ENCODE measurements at regions not wholly inside any gene's neighbourhood (a gene's known extent, or its start where the extent isn't known, plus 50 kb on each side); places are given as distances from the start of the nearest gene placed in this dataset.

GRCh38 chr9:557601-558201 lies 283.8 kb upstream of the DMRT1 start:
- Histone ChIP-seq H3K4me3 (no peak overlapping the region), H3K27ac (no peak overlapping the region)
- DNase-seq (ENCODE audit: low spot score): no peak
- TF ChIP-seq, protein P1, sequence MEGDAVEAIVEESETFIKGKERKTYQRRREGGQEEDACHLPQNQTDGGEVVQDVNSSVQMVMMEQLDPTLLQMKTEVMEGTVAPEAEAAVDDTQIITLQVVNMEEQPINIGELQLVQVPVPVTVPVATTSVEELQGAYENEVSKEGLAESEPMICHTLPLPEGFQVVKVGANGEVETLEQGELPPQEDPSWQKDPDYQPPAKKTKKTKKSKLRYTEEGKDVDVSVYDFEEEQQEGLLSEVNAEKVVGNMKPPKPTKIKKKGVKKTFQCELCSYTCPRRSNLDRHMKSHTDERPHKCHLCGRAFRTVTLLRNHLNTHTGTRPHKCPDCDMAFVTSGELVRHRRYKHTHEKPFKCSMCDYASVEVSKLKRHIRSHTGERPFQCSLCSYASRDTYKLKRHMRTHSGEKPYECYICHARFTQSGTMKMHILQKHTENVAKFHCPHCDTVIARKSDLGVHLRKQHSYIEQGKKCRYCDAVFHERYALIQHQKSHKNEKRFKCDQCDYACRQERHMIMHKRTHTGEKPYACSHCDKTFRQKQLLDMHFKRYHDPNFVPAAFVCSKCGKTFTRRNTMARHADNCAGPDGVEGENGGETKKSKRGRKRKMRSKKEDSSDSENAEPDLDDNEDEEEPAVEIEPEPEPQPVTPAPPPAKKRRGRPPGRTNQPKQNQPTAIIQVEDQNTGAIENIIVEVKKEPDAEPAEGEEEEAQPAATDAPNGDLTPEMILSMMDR (IDR thresholded peaks at IDR 0.05): no peak

GRCh38 chr9:561427-561826 lies 280.1 kb upstream of the DMRT1 start:
- no peak overlapping the region for H3K4me3 ChIP-seq
- TF ChIP-seq, protein P1 (IDR thresholded peaks at IDR 0.05): no peak
- DNase-seq (ENCODE audit: low spot score): no peak
- no peak overlapping the region for H3K27ac ChIP-seq

- no peak overlapping the region for H3K4me3 ChIP-seq
- TF ChIP-seq, protein P1 (IDR thresholded peaks at IDR 0.05): no peak
- no peak for DNase-seq (ENCODE audit: low spot score)
- H3K27ac ChIP-seq: no peak overlapping the region
Observed at GRCh38 chr9:563200-563599, 278.3 kb upstream of the DMRT1 start.

GRCh38 chr9:565528-565927 lies 276.0 kb upstream of the DMRT1 start:
- H3K4me3 ChIP-seq: no peak overlapping the region
- TF ChIP-seq, protein P1 (IDR thresholded peaks at IDR 0.05): no peak
- no peak for DNase-seq (ENCODE audit: low spot score)
- H3K27ac ChIP-seq: no peak overlapping the region

GRCh38 chr9:567128-567746 lies 274.3 kb upstream of the DMRT1 start:
- no peak overlapping the region for H3K27ac ChIP-seq
- H3K4me3 ChIP-seq: no peak overlapping the region
- no peak for DNase-seq (ENCODE audit: low spot score)
- TF ChIP-seq, protein P1 (IDR thresholded peaks at IDR 0.05): no peak

GRCh38 chr9:567747-568305 lies 273.7 kb upstream of the DMRT1 start:
- Histone ChIP-seq H3K4me3 (no peak overlapping the region), H3K27ac (no peak overlapping the region)
- TF ChIP-seq, protein P1 (IDR thresholded peaks at IDR 0.05): no peak
- no peak for DNase-seq (ENCODE audit: low spot score)

DNA sequence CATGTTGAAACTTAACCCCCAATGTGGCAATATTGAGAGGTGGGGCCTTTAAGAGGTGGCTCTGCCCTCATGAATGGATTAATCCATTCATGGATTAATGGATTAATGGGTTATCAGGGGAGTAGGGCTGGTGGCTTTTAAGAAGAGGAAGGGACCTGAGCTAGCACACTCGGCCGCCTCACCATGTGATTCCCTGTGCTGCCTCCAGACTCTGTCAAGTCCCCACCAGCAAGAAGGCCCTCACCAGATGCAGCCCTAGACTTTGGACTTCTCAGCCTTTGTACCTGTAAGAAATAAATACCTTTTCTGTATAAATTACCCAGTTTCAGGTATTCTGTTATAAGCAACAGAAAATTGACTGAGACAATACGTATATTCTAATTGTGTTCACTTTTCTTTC lies 272.2 kb upstream of the DMRT1 start:
- no peak for DNase-seq (ENCODE audit: low spot score)
- H3K27ac ChIP-seq: no peak overlapping the region

More for the DNA sequence above, 272.2 kb upstream of the DMRT1 start:
- H3K4me3 ChIP-seq: no peak overlapping the region
- TF ChIP-seq, protein P1 (IDR thresholded peaks at IDR 0.05): no peak

Data from coronary artery (tissue), 2 donors.